ENCODE measurements at regions not wholly inside any gene's neighbourhood (a gene's known extent, or its start where the extent isn't known, plus 50 kb on each side); places are given as distances from the start of the nearest gene placed in this dataset.

DNA sequence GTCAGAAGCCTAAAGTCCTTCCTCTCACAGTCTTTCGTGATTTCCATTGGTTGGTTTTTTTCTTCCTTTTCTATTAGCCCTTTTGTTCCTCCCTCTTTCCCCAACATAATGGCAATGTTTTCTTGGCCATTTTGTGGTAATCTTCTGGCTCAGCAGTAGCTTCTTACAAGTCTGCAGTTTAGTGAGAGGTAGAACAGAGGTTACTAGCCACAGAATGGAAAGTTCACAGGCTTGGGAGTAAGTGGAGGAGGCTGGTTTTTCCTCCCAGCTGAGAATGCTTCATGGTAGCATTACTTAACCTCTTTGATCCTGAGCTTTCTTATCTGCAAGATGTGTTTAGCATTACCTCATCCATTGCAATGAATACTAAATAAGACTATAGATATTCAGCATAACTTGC lies 346.9 kb downstream of the NFIB start:
- Mint-ChIP-seq H3K36me3 (no peaks in the 10 kb centered on the region), H3K9me3 (no peaks in the 10 kb centered on the region), H3K4me1 (ENCODE audit: unreplicated experiment) (peaks cover 35% of the 10 kb centered on the region), H3K27ac (no peak overlapping the region), H3K27me3 (no peaks in the 10 kb centered on the region), H3K4me3 (no peak overlapping the region)
- TF ChIP-seq, protein P1, sequence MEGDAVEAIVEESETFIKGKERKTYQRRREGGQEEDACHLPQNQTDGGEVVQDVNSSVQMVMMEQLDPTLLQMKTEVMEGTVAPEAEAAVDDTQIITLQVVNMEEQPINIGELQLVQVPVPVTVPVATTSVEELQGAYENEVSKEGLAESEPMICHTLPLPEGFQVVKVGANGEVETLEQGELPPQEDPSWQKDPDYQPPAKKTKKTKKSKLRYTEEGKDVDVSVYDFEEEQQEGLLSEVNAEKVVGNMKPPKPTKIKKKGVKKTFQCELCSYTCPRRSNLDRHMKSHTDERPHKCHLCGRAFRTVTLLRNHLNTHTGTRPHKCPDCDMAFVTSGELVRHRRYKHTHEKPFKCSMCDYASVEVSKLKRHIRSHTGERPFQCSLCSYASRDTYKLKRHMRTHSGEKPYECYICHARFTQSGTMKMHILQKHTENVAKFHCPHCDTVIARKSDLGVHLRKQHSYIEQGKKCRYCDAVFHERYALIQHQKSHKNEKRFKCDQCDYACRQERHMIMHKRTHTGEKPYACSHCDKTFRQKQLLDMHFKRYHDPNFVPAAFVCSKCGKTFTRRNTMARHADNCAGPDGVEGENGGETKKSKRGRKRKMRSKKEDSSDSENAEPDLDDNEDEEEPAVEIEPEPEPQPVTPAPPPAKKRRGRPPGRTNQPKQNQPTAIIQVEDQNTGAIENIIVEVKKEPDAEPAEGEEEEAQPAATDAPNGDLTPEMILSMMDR (conservative IDR thresholded peaks at IDR 0.05), result no peak
- DNase-seq (ENCODE audit: extremely low spot score, unreplicated experiment), result no peak

DNA sequence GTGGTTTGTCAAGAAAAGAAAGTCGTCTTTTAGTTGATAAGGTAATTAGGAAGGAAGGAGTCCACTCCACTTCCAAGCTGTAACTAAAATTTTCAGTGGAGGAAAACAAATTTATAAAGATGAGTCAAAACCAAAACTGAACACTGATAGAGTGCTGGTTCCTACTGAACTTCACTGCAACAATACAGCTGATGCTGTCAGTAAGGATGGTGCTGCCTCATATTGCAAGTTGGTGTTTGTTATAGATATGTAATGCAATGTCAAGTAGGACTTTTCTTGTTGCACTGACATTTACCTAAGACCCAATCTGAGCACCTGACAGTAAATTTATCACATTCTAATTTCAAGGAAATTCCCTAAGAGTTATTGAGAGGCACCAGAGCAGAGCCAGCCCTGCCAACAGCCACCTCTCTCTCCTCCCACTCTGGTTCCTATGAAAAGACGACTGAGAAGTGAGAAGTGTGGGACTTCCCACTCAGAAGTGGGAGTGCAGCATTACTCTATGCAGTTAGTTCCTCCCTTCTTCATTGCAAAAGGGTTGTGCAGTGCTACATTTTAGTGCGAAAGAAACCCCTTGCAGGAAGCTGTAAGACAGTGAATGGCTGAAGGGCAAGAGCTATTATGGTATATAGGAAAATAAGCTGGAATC lies 350.8 kb downstream of the NFIB start:
- DNase-seq (ENCODE audit: extremely low spot score, unreplicated experiment), result no peak
- no peak overlapping the region for H3K4me3 Mint-ChIP-seq
- H3K27ac Mint-ChIP-seq, result no peak overlapping the region
- H3K4me1 Mint-ChIP-seq (ENCODE audit: unreplicated experiment), result peaks cover 21% of the 10 kb centered on the region
- TF ChIP-seq, protein P1 (conservative IDR thresholded peaks at IDR 0.05), result no peak
- no peaks in the 10 kb centered on the region for H3K9me3 Mint-ChIP-seq
- H3K27me3 Mint-ChIP-seq, result no peaks in the 10 kb centered on the region
- no peaks in the 10 kb centered on the region for H3K36me3 Mint-ChIP-seq

DNA sequence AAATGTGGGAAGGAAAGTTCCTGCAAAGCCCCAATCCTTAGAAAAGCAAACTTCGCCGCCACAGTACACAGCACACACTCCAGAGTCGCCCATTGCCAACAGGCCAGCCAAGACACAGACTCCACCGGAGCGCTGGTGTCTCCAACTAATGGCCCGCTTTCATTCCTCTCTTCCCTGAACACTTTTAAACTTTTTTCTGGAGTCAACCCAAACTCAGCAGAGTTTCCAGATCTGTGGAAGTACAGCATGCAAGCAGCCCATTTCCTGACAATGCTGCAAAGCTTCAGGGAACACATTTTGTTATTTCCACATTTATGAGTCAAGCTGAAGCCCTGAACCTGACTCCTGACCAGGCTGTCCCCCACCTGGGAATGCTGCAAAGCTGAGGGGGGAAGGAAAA lies 351.9 kb downstream of the NFIB start:
- Mint-ChIP-seq H3K4me3 (no peak overlapping the region), H3K27me3 (no peaks in the 10 kb centered on the region), H3K27ac (peak overlapping the region; percentile 30), H3K4me1 (ENCODE audit: unreplicated experiment) (peaks cover 19% of the 10 kb centered on the region), H3K9me3 (no peaks in the 10 kb centered on the region), H3K36me3 (no peaks in the 10 kb centered on the region)
- no peak for DNase-seq (ENCODE audit: extremely low spot score, unreplicated experiment)
- TF ChIP-seq, protein P1 (conservative IDR thresholded peaks at IDR 0.05), result no peak

DNA sequence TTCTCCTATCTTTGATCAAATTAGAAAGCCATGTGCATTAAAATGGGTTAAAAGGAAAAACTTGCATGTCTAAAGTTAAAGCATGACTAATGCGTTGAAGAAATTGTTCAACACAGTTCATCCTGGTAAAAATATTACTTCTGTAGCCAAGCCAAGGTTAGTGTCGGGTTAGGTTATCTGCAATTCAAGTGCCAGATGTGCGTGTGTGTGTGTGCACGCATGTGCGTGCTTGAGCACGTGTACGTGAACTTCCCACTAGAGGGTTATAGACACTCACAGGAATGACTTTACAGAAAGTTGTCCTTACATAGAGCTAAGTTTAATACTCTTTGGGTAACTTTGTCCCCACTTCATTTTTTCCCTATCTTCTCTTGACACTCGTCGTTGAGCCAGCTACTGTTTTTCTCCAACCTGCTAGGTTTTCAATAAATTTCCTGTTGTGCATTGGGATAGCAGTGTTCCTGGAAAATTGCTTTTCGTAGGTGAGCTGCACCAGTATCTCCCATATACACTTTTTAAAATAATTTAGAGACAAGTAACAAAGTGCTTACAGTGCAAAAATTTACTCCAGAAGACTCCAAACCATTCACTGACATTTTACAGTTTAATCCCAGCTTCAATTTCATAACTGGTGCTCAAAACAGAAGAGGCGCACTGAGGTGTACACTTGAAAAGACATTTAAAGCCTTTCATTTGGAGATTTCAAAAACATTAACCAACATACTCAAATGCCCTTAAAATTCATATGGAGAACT lies 353.8 kb downstream of the NFIB start:
- no peaks in the 10 kb centered on the region for H3K36me3 Mint-ChIP-seq
- no peaks in the 10 kb centered on the region for H3K9me3 Mint-ChIP-seq
- DNase-seq (ENCODE audit: extremely low spot score, unreplicated experiment), result no peak
- TF ChIP-seq, protein P1 (conservative IDR thresholded peaks at IDR 0.05), result no peak
- no peak overlapping the region for H3K27ac Mint-ChIP-seq
- H3K27me3 Mint-ChIP-seq, result no peaks in the 10 kb centered on the region
- no peak overlapping the region for H3K4me3 Mint-ChIP-seq
- peaks cover 20% of the 10 kb centered on the region for H3K4me1 Mint-ChIP-seq (ENCODE audit: unreplicated experiment)

DNA sequence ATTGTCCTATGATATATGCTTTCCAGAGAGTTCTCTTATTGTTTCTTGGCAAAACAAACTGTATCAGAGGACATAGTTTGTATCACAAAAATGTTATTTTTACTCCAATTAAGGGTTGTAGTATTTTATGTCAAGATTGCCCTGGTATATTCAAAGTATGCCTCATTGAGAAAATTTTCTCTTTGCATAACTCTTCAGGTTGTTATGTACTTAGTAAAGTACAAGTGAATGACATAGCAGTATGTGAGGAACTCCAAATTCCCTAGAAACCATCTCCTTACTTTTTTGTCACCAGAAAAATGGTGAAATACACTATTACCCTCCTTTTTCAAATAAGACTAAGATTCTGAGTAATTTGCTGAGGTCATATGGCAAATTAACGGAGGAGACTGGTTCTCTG lies 355.3 kb downstream of the NFIB start:
- peaks cover 20% of the 10 kb centered on the region for H3K4me1 Mint-ChIP-seq (ENCODE audit: unreplicated experiment)
- H3K36me3 Mint-ChIP-seq, result no peaks in the 10 kb centered on the region
- no peaks in the 10 kb centered on the region for H3K27me3 Mint-ChIP-seq
- H3K4me3 Mint-ChIP-seq, result no peak overlapping the region
- no peaks in the 10 kb centered on the region for H3K9me3 Mint-ChIP-seq
- TF ChIP-seq, protein P1 (conservative IDR thresholded peaks at IDR 0.05), result no peak
- DNase-seq (ENCODE audit: extremely low spot score, unreplicated experiment), result no peak
- H3K27ac Mint-ChIP-seq, result no peak overlapping the region
